ENCODE measurements at regions not wholly inside any gene's neighbourhood (a gene's known extent, or its start where the extent isn't known, plus 50 kb on each side); places are given as distances from the start of the nearest gene placed in this dataset.
"Not testable (repeated sequence)": the region's sequence is repeated elsewhere in the genome, so short reads cannot be mapped to it uniquely, and the experiment has no call there.

GRCh38 chr7:159207393-159207792 lies 62.7 kb upstream of the VIPR2 start:
- Histone ChIP-seq H2AFZ (ENCODE audit: low read depth) (no peak overlapping the region), H3K4me1 (ENCODE audit: low read depth, poor library complexity, severe bottlenecking) (no peaks in the 10 kb centered on the region), H3K4me2 (no peak overlapping the region), H3K36me3 (ENCODE audit: insufficient read depth) (no peaks in the 10 kb centered on the region), H3K27ac (no peak overlapping the region), H3K79me2 (ENCODE audit: insufficient read depth, low read depth) (no peaks in the 10 kb centered on the region), H3K9ac (no peak overlapping the region), H4K20me1 (ENCODE audit: insufficient read depth) (no peaks in the 10 kb centered on the region), H3K27me3 (ENCODE audit: insufficient read depth, low read depth) (no peaks in the 10 kb centered on the region), H3K4me3 (IDR thresholded peaks at IDR 0.05; ENCODE audit: insufficient read depth, low read depth, low read length) (no peak overlapping the region)
- no peak for TF ChIP-seq CTCF (conservative IDR thresholded peaks at IDR 0.05; ENCODE audit: low read depth, low read length)

- Histone ChIP-seq H3K4me1 (ENCODE audit: low read depth, poor library complexity, severe bottlenecking) (no peaks in the 10 kb centered on the region), H3K36me3 (ENCODE audit: insufficient read depth) (no peaks in the 10 kb centered on the region), H3K79me2 (ENCODE audit: insufficient read depth, low read depth) (no peaks in the 10 kb centered on the region), H3K4me3 (IDR thresholded peaks at IDR 0.05; ENCODE audit: insufficient read depth, low read depth, low read length) (no peak overlapping the region), H3K27ac (no peak overlapping the region), H2AFZ (ENCODE audit: low read depth) (no peak overlapping the region), H3K4me2 (no peak overlapping the region), H3K27me3 (ENCODE audit: insufficient read depth, low read depth) (no peaks in the 10 kb centered on the region), H3K9ac (no peak overlapping the region), H4K20me1 (ENCODE audit: insufficient read depth) (no peaks in the 10 kb centered on the region)
- TF ChIP-seq CTCF (conservative IDR thresholded peaks at IDR 0.05; ENCODE audit: low read depth, low read length) = no peak
Observed at GRCh38 chr7:159205833-159206232, 61.2 kb upstream of the VIPR2 start.

- H3K4me3 ChIP-seq (IDR thresholded peaks at IDR 0.05; ENCODE audit: insufficient read depth, low read depth, low read length) = no peak overlapping the region
- no peak overlapping the region for H3K9ac ChIP-seq
- no peaks in the 10 kb centered on the region for H3K27me3 ChIP-seq (ENCODE audit: insufficient read depth, low read depth)
- TF ChIP-seq CTCF (conservative IDR thresholded peaks at IDR 0.05; ENCODE audit: low read depth, low read length) = no peak
- H3K4me1 ChIP-seq (ENCODE audit: low read depth, poor library complexity, severe bottlenecking) = no peaks in the 10 kb centered on the region
- no peak overlapping the region for H3K4me2 ChIP-seq
- H3K36me3 ChIP-seq (ENCODE audit: insufficient read depth) = no peaks in the 10 kb centered on the region
- no peaks in the 10 kb centered on the region for H3K79me2 ChIP-seq (ENCODE audit: insufficient read depth, low read depth)
- no peaks in the 10 kb centered on the region for H4K20me1 ChIP-seq (ENCODE audit: insufficient read depth)
- H2AFZ ChIP-seq (ENCODE audit: low read depth) = no peak overlapping the region
- H3K27ac ChIP-seq = no peak overlapping the region
Observed at GRCh38 chr7:159204664-159205063, 60.0 kb upstream of the VIPR2 start.

- H3K27me3 ChIP-seq (ENCODE audit: insufficient read depth, low read depth); H3K4me1 ChIP-seq (ENCODE audit: low read depth, poor library complexity, severe bottlenecking); H3K4me2 ChIP-seq; H2AFZ ChIP-seq (ENCODE audit: low read depth); H4K20me1 ChIP-seq (ENCODE audit: insufficient read depth); H3K9ac ChIP-seq; H3K27ac ChIP-seq; H3K36me3 ChIP-seq (ENCODE audit: insufficient read depth); H3K4me3 ChIP-seq (IDR thresholded peaks at IDR 0.05; ENCODE audit: insufficient read depth, low read depth, low read length); H3K79me2 ChIP-seq (ENCODE audit: insufficient read depth, low read depth): not testable (repeated sequence)
Observed at GRCh38 chr7:159203253-159203652, 58.6 kb upstream of the VIPR2 start.

GRCh38 chr7:159201722-159202330 lies 57.2 kb upstream of the VIPR2 start:
- no peaks in the 10 kb centered on the region for H3K79me2 ChIP-seq (ENCODE audit: insufficient read depth, low read depth)
- no peak for TF ChIP-seq CTCF (conservative IDR thresholded peaks at IDR 0.05; ENCODE audit: low read depth, low read length)
- no peaks in the 10 kb centered on the region for H3K4me1 ChIP-seq (ENCODE audit: low read depth, poor library complexity, severe bottlenecking)
- no peaks in the 10 kb centered on the region for H4K20me1 ChIP-seq (ENCODE audit: insufficient read depth)
- H2AFZ ChIP-seq (ENCODE audit: low read depth) = no peak overlapping the region
- H3K4me3 ChIP-seq (IDR thresholded peaks at IDR 0.05; ENCODE audit: insufficient read depth, low read depth, low read length) = no peak overlapping the region
- no peak overlapping the region for H3K27ac ChIP-seq
- no peak overlapping the region for H3K4me2 ChIP-seq
- no peaks in the 10 kb centered on the region for H3K36me3 ChIP-seq (ENCODE audit: insufficient read depth)
- no peaks in the 10 kb centered on the region for H3K27me3 ChIP-seq (ENCODE audit: insufficient read depth, low read depth)
- no peak overlapping the region for H3K9ac ChIP-seq
